ENCODE measurements at regions not wholly inside any gene's neighbourhood (a gene's known extent, or its start where the extent isn't known, plus 50 kb on each side); places are given as distances from the start of the nearest gene placed in this dataset.

GRCh38 chr5:104909803-104910202 is 1347.2 kb upstream of the NUDT12 start (continued):
- TF ChIP-seq, protein P1, sequence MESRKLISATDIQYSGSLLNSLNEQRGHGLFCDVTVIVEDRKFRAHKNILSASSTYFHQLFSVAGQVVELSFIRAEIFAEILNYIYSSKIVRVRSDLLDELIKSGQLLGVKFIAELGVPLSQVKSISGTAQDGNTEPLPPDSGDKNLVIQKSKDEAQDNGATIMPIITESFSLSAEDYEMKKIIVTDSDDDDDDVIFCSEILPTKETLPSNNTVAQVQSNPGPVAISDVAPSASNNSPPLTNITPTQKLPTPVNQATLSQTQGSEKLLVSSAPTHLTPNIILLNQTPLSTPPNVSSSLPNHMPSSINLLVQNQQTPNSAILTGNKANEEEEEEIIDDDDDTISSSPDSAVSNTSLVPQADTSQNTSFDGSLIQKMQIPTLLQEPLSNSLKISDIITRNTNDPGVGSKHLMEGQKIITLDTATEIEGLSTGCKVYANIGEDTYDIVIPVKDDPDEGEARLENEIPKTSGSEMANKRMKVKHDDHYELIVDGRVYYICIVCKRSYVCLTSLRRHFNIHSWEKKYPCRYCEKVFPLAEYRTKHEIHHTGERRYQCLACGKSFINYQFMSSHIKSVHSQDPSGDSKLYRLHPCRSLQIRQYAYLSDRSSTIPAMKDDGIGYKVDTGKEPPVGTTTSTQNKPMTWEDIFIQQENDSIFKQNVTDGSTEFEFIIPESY (IDR thresholded peaks at IDR 0.05; ENCODE audit: extremely low read depth, insufficient replicate concordance, low read length) = no peak

GRCh38 chr5:104904561-104904960 is 1342.0 kb upstream of the NUDT12 start:
- POLR2A ChIA-PET = no interaction called here
- Histone ChIP-seq H3K27me3 (ENCODE audit: insufficient read depth, low read length) (no peaks in the 10 kb centered on the region), H2AFZ (ENCODE audit: low read depth, low read length, poor library complexity, severe bottlenecking) (no peak overlapping the region), H3K27ac (ENCODE audit: low read depth, low read length) (no peak overlapping the region), H3K9ac (ENCODE audit: low read length) (no peak overlapping the region), H3K4me2 (ENCODE audit: low read length) (no peak overlapping the region), H4K20me1 (ENCODE audit: insufficient read depth) (no peaks in the 10 kb centered on the region), H3K79me2 (ENCODE audit: insufficient read depth, low read length) (no peaks in the 10 kb centered on the region), H3K4me1 (ENCODE audit: control insufficient read depth in 1 of 2, insufficient read depth in 2 of 2, low read length in 2 of 2) (no peaks in the 10 kb centered on the region), H3K9me2 (ENCODE audit: insufficient read depth) (no peaks in the 10 kb centered on the region), H3K36me3 (ENCODE audit: control insufficient read depth in 1 of 2, insufficient read depth in 2 of 2, low read length in 2 of 2) (no peaks in the 10 kb centered on the region), H3K9me3 (ENCODE audit: control insufficient read depth in 1 of 2, insufficient read depth in 1 of 2, low read depth in 1 of 2, low read length in 2 of 2) (no peaks in the 10 kb centered on the region), H3K4me3 (replicated peaks in 1 of 2; ENCODE audit: low read depth in 1 of 2, low read length in 2 of 2) (no peak overlapping the region)
- CTCF ChIA-PET = no interaction called here
- RAD21 ChIA-PET (ENCODE audit: low non-redundant PET in 1 of 2, low total read pairs in 2 of 2, uncharacterized antibody in 2 of 2, unreplicated experiment in 2 of 2) = interaction anchor here in 1 of 2 experiments (0.6 kb wide), 1 partner anchor 523 kb away, joined by 3 read pairs; no protein-coding TSS in a partner anchor
- DNase-seq (ENCODE audit: low read depth, low spot score) = no peak
- TF ChIP-seq RAD21 (IDR thresholded peaks at IDR 0.05; ENCODE audit: low read depth) (no peak), ELF1 (IDR thresholded peaks at IDR 0.05; ENCODE audit: borderline replicate concordance, low read depth) (no peak), CEBPB (IDR thresholded peaks at IDR 0.05; ENCODE audit: low read depth) (no peak), SIN3A (IDR thresholded peaks at IDR 0.05; ENCODE audit: low read depth) (no peak), ATF3 (IDR thresholded peaks at IDR 0.05) (no peak), JUND (IDR thresholded peaks at IDR 0.05) (no peak), SP1 (IDR thresholded peaks at IDR 0.05; ENCODE audit: low read depth) (no peak), EZH2 (IDR thresholded peaks at IDR 0.05) (no peak), POLR2A (IDR thresholded peaks at IDR 0.05; ENCODE audit: borderline replicate concordance, extremely low read depth, insufficient read depth, insufficient read length) (no peak), FOSL1 (IDR thresholded peaks at IDR 0.05; ENCODE audit: low read depth) (no peak), EZH2phosphoT487 (IDR thresholded peaks at IDR 0.05; ENCODE audit: borderline replicate concordance) (no peak)
- TF ChIP-seq, protein P2, sequence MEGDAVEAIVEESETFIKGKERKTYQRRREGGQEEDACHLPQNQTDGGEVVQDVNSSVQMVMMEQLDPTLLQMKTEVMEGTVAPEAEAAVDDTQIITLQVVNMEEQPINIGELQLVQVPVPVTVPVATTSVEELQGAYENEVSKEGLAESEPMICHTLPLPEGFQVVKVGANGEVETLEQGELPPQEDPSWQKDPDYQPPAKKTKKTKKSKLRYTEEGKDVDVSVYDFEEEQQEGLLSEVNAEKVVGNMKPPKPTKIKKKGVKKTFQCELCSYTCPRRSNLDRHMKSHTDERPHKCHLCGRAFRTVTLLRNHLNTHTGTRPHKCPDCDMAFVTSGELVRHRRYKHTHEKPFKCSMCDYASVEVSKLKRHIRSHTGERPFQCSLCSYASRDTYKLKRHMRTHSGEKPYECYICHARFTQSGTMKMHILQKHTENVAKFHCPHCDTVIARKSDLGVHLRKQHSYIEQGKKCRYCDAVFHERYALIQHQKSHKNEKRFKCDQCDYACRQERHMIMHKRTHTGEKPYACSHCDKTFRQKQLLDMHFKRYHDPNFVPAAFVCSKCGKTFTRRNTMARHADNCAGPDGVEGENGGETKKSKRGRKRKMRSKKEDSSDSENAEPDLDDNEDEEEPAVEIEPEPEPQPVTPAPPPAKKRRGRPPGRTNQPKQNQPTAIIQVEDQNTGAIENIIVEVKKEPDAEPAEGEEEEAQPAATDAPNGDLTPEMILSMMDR (IDR thresholded peaks at IDR 0.05 in 2 of 3, conservative IDR thresholded peaks at IDR 0.05 in 1 of 3; ENCODE audit: borderline replicate concordance in 1 of 3, insufficient read depth in 1 of 3, low read depth in 2 of 3, low read length in 2 of 3) = no peak
- ATAC-seq = no peak
- no TSS peak for BruUV-seq (replicated peaks)
- intact Hi-C loops (cut with micrococcal nuclease) = no loop called here

All from HCT116 (cell line).